Ishikawa (cell line): ENCODE measurements at regions not wholly inside any gene's neighbourhood (a gene's known extent, or its start where the extent isn't known, plus 50 kb on each side); places are given as distances from the start of the nearest gene placed in this dataset.

Source experiments
- CEBPB ChIP-seq: IDR thresholded peaks from 2 replicates; pipeline ENCODE4 v1.6.1; 2012
- EGR1 ChIP-seq: IDR thresholded peaks from 2 replicates; pipeline ENCODE4 v1.6.1; 2012
- EP300 ChIP-seq: IDR thresholded peaks from 2 replicates; pipeline ENCODE4 v1.6.1; 2012; ENCODE audit warnings: borderline replicate concordance
- RAD21 ChIP-seq: IDR thresholded peaks from 2 replicates; pipeline ENCODE4 v1.6.1; 2012; ENCODE audit warnings: low read depth
- TAF1 ChIP-seq: IDR thresholded peaks from 2 replicates; pipeline ENCODE4 v1.6.1; 2012; ENCODE audit warnings: low read depth, mild to moderate bottlenecking
- TEAD4 ChIP-seq: IDR thresholded peaks from 2 replicates; pipeline ENCODE4 v1.6.1; 2012
- TF ChIP-seq, protein P1 (sequence below): IDR thresholded peaks from 2 replicates; pipeline ENCODE4 v1.6.1; 2012
- TF ChIP-seq, protein P2 (sequence below): IDR thresholded peaks from 2 replicates; pipeline ENCODE4 v1.6.1; 2012; ENCODE audit warnings: low read depth, mild to moderate bottlenecking

DNA sequence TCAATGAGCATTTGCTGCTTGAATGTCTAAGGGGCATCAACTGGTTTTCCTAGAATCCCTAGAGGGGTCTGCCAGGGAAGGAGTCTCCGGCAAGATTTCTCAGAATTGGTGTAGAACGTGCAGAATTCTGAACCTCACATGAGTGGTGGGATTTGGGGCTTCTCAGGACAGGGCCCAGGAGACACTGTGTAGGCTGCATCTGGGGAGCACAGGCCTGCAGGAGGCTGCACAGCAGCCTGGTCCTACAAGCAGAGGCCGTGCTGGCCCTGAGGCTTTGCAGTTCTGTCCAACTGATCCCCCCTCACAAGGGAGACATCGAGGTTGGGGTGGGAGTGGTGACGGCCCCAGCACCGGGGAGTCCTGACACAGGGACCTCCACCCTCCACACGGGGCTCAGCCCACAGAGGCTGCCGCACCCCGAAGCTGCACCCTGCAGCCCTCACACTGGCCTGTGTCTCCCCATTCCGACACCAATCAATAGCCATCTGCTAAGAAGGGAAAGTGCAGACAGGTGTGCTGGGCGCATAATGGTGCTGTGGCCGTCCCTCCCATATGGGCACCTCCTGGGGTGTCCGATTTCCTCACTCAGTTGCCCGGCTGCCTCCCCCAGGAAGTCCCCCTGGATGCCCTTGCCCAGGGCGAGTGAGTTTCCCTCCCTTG, 688.1 kb downstream of the BRD1 start:
- no peak for TF ChIP-seq EGR1
- TF ChIP-seq, protein P1, sequence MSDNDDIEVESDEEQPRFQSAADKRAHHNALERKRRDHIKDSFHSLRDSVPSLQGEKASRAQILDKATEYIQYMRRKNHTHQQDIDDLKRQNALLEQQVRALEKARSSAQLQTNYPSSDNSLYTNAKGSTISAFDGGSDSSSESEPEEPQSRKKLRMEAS = no peak
- no peak for TF ChIP-seq TAF1
- TF ChIP-seq RAD21 = no peak
- TF ChIP-seq, protein P2, sequence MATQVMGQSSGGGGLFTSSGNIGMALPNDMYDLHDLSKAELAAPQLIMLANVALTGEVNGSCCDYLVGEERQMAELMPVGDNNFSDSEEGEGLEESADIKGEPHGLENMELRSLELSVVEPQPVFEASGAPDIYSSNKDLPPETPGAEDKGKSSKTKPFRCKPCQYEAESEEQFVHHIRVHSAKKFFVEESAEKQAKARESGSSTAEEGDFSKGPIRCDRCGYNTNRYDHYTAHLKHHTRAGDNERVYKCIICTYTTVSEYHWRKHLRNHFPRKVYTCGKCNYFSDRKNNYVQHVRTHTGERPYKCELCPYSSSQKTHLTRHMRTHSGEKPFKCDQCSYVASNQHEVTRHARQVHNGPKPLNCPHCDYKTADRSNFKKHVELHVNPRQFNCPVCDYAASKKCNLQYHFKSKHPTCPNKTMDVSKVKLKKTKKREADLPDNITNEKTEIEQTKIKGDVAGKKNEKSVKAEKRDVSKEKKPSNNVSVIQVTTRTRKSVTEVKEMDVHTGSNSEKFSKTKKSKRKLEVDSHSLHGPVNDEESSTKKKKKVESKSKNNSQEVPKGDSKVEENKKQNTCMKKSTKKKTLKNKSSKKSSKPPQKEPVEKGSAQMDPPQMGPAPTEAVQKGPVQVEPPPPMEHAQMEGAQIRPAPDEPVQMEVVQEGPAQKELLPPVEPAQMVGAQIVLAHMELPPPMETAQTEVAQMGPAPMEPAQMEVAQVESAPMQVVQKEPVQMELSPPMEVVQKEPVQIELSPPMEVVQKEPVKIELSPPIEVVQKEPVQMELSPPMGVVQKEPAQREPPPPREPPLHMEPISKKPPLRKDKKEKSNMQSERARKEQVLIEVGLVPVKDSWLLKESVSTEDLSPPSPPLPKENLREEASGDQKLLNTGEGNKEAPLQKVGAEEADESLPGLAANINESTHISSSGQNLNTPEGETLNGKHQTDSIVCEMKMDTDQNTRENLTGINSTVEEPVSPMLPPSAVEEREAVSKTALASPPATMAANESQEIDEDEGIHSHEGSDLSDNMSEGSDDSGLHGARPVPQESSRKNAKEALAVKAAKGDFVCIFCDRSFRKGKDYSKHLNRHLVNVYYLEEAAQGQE = no peak
- no peak for TF ChIP-seq EP300
- TF ChIP-seq CEBPB = no peak
- TF ChIP-seq TEAD4 = no peak
